RCC 7860 (cell line): ENCODE measurements at regions not wholly inside any gene's neighbourhood (a gene's known extent, or its start where the extent isn't known, plus 50 kb on each side); places are given as distances from the start of the nearest gene placed in this dataset.

Experiments
- DNase-seq: peaks from one replicate; pipeline ENCODE4 v3.0.0-alpha.2; 2015; ENCODE audit warnings: low spot score
- FAIRE-seq: peaks from 2 replicates; lab custom pipeline; 2012; peaks lifted over from hg19 to GRCh38; lab: Jason Lieb, UNC

DNA sequence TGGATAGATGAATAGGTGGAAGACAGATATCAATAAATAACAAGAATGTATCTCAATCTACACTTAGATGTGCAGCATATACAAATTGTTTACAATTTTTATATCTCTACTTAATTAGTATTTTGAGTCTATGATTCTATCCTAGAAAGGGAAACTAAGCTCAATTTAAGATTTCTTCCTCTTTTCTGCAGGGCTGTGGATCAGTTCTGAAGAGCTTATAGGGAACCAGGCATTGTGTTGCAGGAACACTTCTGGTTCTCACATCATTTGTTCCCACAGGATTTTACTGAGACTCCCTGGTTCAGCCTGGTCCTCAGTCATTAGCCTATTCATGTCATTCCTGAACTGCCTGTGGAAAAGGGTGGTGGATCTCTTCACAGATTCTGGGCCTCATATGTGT is 105.8 kb downstream of the TNFSF18 start:
- FAIRE-seq (no peak), DNase-seq (no peak)

DNA sequence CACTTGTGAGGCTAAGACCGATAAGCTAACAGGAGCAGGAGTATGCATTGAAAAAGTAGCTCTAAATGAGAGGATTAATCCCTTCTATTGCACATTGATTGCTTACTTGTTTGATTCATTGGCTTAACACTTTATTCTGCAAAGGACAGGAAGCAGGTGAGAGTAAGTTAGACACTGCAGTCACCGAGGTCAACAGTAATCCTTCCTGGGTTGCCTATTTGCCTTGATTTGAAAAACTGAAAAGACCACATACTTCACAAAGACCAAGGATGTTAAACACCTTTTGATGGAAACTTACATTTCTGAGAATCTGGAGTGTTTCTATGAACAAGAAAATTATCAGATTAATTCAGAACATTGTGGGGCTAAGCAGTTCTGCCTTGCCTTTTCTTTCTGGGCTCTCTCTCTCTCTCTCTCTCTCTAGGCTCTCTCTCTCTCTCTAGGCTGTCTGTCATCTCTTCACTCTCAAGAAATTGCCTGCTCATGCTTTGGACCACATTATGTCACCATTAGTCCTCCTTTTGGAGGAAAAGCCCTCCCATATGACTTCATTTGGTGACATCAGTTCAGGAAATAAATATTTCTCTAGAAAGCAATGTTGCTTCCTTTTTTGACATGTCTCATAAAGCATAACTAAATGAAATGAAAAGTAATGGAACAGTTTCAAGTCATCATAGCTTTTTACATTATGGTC is 103.8 kb downstream of the TNFSF18 start:
- FAIRE-seq (no peak), DNase-seq (peak; percentile 69)

DNA sequence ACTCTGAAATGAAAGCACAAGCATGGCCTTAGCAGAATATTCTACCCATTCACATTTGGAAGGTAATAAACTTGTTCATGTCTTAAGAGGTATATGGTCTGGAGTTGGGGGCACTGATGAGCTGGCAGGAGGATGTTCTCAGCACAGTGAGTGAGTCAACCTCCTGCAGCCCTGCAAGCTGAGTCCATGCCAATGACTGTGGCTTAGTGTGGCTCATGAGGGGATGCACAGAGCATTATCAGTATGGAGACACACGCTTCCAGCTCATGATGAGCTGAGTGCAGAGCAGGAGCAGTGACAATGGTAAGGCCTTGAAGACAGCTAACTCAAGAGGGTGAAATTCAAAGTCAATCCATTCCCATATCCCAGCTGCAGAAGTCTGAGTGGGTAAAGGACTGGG is 102.3 kb downstream of the TNFSF18 start:
- peak; percentile 92 for FAIRE-seq
- peak; percentile 89 for DNase-seq

DNA sequence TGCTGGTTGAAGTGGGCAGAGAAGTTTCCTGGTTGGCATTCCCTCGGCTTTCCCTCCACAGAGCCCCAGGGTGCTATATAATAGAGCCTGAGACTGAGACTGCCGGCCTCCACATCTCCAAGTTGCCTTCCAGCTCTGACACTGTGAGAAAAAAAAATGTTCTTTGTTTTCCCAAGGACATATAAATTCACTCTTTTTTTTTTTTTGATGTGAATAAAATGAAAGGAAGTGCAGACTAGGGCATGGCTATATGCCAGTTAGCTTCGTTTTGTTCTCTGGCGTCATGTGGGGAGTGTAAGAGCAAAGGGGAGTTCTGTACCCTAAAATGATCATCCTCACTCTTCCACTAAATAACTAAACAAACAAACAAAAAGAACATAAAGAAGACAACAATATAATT is 101.6 kb downstream of the TNFSF18 start:
- FAIRE-seq (no peak), DNase-seq (no peak)

DNA sequence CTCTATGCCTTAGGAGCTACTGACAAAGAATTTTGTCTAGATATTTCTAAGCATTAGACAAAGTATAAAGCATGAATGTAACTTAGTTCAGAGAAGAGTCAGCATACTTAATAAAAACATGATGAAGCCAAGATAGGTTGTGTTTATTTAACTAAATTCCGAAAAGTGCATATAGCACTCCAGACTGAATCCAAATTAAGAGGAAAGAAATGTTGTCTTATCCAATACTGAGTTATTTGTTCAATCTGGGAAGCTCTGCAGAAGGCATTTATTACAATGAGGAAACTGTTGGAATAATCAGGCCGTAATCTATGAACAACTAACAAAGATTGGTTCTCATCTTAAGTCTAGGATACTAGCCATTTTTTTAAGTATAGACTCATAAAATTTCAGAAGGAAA is 100.2 kb downstream of the TNFSF18 start:
- FAIRE-seq (no peak), DNase-seq (no peak)

DNA sequence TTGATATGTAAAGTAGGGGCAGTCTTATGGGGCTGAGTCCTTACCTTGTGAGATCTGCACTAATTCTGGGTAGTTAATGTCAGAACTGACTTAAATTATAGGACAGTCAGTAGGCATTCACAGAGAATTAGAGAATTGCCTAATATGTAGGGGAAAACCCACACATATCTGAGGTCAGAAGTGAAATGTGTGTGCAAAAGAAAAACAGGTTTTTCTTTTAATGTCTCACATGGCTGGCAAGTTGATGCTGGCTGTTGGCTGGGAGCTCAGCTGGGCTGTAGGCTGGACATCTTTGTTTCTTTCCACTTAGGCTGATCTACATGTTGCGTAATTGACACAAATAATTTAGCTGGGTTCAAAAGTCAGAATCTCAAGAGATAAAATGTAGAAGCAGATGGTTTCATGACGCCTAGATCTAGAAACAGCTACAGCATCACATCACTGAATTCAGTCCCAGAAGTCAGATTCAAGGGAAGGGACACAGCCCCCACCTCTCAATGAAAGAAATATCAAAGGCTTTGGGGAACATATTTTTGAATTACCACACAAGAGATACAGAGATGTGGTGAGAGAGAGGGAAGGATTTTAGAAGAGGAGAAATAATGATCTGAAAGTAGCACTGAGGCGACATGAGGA is 98.9 kb downstream of the TNFSF18 start:
- FAIRE-seq: no peak

DNA sequence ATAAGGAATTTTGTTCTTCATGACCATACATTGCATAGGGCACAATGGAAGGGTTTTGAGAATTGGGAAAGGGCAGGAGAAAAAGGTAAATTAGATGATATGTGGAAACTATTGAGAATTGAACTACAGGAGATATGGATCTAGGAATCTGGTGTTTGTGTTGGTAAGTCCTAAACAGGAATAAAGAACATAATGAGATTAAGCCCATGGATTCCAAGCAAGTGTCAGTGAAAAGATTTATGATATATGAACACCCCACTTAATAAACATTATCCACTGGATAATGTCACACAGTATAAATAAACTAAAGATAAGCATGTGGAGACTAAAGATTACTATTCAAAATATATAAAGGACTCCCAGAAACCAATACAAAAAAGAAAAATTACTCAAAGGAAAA is 98.2 kb downstream of the TNFSF18 start:
- DNase-seq: no peak
- no peak for FAIRE-seq

More for the DNA sequence above, 98.9 kb downstream of the TNFSF18 start:
- DNase-seq: no peak

DNA sequence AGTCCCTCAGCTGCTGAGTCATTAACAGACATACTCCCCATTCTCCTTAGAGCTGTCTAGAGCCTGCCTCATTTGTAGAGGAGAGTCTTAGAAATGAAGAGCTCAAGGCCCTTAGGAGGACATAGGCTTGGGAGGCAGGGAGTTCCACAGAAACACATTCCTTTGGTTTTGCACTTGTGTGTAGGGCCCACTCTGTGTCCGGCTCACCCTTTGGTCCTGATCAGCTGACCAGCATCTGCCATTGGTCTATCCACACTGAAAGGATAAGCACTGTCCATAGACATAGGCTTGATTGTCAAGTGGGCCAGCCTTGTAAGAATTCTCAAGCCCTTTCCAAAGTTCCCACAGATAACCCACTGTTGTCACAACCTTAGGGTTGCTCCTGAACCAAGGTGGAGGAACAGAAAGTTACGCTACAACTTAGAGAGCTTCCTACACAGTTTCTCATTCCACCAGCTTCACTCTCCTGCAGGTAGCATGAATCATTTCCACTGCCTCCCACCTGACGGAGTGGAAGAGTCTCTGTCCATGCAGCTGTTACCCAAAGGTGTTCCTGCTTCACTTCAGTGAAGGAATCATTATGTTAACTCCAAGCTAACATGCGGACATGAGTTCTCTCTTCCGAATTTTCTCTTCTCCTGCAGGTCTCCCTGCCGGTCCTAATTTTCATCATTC is 96.1 kb downstream of the TNFSF18 start:
- FAIRE-seq (no peak), DNase-seq (no peak)

DNA sequence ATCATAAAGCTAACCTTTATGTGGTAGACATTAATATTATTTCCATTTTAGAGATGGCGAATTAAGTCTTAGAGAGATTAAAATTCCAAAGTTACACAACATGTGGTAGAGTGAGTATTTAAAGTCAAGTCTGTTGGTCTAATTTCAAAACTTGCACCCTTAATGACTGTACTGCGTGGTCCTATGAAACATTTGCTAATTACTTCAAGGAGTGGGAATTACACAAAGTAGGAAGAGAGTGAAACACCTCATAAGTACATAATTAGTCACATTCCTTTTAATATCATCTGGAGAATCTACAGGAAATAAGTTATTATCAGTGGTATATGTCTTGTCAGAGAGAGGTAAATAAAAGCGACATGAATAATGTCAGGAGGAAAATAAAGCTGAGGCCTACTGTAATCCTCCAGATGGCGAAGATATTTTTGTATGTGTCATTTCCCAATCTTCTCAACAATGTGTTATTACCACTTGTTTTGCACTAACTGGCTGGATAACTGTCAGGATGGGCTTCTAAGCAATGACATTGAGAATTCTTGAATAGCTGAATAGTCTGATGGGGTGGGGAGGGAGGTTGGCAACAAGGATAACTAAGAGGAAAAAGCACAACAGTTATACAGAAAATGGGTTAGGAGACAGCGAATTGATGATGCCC is 95.5 kb downstream of the TNFSF18 start:
- FAIRE-seq (no peak), DNase-seq (no peak)

DNA sequence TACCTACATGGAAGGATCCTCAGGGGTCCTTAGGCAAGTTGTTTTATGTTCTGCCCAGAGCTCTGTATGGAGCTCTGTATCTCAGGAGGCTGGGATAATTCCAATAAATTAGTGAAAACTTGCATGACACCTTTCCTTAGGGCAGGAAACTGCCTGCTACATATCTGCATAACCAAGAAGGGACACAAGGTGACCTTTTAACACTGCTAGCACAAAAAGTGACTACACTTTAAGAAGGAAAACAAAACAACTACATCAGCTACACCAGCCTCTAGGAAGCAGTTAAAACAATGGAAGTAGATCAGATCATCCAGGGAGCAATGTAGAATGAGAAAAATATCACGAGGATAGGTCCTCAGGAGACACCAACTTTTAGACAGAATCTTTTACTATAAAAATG is 93.9 kb downstream of the TNFSF18 start:
- FAIRE-seq: no peak
- no peak for DNase-seq

DNA sequence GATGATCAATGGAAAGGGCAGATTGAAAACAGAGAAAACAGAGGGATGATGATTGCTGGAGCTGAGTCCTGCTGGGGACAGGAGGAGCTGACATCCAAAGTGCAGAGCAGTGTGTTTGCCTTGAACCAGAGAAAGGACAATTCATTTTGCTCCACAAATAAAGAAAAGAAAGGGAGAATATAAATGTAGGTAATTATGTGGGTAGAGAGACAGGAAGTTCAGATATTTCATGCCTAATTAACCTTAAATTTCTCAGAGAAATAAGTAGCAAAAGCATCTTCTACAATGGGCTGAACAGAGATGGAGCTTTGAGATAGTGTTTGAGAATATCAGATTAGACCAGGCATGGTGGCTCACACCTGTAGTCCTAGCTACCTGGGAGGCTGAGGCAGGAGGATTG is 93.2 kb downstream of the TNFSF18 start:
- DNase-seq (no peak), FAIRE-seq (no peak)

DNA sequence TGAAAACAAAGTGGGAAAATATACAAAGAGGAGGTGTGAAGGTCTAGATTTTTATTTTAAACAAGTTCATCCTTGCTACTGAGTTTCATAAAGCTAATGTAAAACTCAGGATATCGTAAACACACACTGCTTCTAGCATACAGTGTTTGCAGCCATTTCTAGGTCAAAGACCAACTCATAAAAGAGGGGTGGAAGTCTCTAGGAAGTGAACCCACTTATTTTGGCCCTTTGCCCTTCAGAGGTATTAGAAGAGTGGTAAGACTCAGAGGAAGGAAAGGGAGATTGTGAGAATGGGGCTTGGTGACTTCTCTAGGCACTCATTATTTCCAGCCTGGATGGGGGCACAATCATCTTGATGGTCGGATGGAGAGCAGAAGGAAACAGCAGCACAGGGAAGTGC is 91.2 kb downstream of the TNFSF18 start:
- FAIRE-seq: no peak

DNA sequence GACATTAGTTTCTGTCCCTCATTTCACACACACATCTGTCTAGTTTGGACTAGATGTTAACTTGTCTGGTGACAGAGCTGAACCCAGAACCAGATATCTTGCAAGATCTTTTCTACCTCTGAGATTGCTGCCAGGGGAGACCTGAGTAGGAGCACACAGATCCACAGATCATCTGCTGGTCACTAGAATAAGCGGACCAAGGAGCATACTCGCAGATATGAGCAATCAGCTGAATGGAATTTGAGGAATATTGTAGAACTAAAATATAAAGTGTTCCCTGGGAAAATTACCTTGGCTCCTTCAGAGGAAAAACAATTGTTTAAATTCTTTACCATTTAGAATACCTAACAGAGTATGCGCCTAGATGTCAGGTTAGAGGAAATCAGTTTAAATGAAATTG is 90.7 kb downstream of the TNFSF18 start:
- no peak for DNase-seq
- no peak for FAIRE-seq

More for the DNA sequence above, 91.2 kb downstream of the TNFSF18 start:
- no peak for DNase-seq

DNA sequence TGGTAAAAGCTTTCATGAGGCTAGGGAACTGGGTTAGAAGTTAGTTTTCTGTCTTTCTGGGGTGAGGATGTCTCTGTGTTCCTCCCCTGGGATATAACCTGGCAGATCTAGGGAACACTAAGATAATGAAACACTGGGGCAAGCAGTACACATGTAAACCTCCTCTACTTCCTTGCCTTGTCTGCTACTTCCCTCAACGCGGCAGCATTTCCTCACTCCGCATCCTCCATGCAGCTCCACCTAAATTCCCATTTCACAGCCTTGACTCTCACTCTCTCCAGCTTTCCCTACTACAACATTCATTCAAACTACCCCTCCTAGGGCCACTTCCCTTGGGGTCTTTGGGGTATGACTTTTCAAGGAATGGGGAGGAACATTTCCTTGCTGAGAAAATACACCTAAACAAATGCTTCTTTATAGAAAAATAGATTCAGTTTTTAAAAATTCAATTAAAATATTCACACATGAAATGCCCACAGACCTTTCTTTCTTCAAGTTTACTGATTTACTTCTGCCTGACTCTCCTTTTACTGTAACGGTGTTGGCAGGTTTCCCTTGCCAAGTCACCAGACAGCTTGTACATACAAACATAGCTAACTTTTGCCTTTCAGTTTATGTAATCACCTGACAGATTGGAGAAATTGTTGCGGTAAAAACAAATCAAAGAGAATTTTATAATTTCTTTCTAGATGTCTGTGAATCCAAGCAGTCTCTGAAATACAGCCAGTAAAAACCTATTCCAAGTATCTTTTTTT is 90.1 kb downstream of the TNFSF18 start:
- no peak for DNase-seq
- FAIRE-seq: no peak

DNA sequence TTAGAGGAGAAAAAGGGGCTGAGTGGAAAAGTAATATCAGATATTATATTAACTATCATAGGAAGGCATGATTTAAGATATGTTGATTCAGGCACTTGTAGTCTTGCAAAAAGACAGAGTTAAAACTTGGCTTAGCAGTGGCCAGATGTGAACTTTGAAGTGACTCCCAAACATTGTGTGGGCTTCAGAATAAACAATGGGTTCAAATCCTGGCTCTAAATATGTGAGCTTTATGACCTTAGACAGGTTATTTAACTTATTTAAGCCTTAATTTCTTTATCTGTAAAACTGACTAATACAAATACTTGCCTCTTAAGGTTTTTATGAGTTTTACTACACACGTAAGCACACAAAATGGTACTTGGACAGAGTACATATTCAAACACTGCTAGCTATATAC is 85.9 kb downstream of the TNFSF18 start:
- no peak for FAIRE-seq

DNA sequence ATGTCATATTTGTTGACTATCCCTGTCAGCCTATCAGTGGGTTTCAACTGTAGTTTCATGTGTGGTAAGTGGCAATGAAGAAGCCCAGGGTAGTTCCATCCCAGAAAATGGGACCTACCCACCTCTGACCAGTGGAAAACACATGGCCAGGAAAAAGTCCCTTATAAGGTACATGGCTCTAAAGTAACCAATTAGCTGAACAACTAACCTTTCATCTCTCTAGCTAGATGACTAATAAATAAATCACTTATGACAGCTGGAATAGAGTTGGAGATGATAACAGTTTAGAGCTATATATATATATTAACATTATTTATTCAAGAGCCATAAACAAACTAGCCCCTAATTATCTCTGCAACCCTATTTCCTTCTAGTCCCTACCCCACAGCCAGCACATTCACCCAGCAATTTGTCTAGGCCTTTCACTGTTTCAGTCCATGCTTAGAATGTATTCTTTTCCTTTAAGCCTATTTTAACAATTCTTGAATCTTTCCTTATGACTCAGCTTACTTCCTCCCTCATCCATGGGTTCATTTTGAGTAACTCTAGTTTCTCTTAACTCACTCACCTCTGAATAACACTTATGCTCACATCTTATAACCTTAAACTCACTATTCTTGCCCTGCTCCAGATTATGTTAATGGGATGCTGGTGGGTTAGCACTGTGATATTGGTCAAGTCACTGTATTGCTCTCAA is 83.7 kb downstream of the TNFSF18 start:
- DNase-seq: peak; percentile 39
- FAIRE-seq: peak; percentile 45

More for the DNA sequence above, 85.9 kb downstream of the TNFSF18 start:
- no peak for DNase-seq

DNA sequence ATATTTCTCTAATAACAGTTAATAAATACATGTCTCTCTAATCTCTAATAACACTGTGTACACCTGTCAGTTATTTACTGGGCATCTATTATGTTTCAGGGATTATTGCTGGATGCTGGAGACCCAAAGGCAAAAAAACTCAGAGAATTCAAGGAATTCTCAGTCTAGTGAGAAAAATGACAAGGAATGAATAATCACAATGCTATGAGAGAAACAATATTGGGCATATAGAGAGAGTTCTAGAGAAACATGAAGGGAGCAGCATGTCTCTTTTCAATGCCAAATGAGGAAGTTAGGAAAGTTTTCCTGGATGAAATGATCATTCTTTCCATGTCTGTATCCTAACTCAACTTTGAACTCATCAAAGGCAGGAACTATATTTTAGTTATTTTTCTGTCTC is 82.8 kb downstream of the TNFSF18 start:
- DNase-seq (no peak), FAIRE-seq (no peak)

DNA sequence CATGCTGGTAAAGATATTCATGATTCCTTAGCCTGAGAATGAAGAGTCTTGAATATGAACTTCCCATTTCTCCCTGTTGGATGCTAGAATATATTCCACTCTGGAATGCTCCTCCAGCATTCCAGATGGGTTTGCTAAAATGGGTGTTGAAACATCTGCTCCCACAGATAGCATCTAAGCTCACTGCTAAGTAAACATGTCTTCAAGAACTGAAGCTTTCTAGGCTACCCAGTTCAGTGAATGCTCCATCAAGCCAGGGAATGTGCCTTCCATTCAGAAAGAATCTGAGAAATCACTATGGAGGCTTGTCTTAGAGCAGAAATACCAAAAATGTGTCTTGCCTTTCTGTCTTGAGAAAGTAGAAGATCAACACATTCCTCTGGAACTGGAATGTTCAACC is 81.1 kb downstream of the TNFSF18 start:
- FAIRE-seq (no peak), DNase-seq (no peak)

DNA sequence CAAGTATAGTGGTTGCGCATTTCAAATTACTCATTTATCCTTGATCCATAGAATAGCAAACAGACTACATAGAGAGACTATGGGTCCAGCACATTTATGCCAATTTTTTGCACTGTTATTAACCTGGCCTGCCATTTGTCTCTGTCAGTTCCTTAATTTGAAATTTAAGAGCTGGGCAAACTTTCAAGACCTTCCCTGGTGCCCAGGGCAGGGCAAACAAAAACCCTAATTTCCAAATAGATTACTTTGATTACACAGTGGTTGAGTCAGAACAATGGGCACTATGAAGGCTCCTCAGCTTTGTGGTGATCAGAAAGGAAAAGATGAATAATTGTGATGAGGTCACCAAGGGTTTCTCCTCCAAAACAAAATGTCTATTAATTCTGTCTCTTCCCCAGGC is 80.6 kb downstream of the TNFSF18 start:
- peak; percentile 59 for FAIRE-seq

DNA sequence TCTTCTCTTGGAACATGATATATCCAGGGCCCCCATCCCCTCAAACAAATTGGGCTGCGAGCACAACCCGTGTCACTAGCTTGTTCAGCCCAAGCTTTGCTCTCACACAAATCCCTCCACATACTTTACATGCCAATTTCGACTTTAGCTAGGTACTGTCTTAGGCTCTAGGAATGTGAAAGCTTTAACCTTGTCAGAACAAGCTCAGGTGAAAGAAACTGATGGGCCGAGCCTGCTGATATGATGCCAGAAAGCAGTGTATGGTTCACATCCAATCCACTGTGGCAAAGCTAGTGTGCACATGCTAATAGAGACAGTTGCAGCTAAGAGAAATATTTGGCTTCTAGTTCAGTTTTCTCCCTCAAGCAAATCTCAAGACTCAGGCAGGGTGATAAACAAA is 79.5 kb downstream of the TNFSF18 start:
- no peak for DNase-seq

More for the DNA sequence above, 80.6 kb downstream of the TNFSF18 start:
- DNase-seq: peak; percentile 72

More for the DNA sequence above, 79.5 kb downstream of the TNFSF18 start:
- no peak for FAIRE-seq
